H1 (cell line): ENCODE measurements at regions not wholly inside any gene's neighbourhood (a gene's known extent, or its start where the extent isn't known, plus 50 kb on each side); places are given as distances from the start of the nearest gene placed in this dataset.

ENCODE experiments used
- CTCF ChIA-PET: fragments of 300-600 bp; sonication (Branson Sonifier 250); formaldehyde crosslinking; loops from one replicate; lab custom pipeline; 2021; ENCODE audit not compliant: partially characterized antibody; lab: Charles Lee
- POLR2A ChIA-PET: fragments of 300-600 bp; sonication (Branson Sonifier 250); formaldehyde crosslinking; loops from one replicate; lab custom pipeline; 2021; ENCODE audit warnings: inconsistent platforms; ENCODE audit not compliant: partially characterized antibody; lab: Charles Lee
- DNase-seq, 2 experiments: peaks; one replicate each; pipeline versions ENCODE4 v3.0.0 to v3.0.0-alpha.2; 2010 to 2022; ENCODE audit warnings: low spot score in 2 of 2, low read depth in 1 of 2, mixed read lengths in 1 of 2
- FAIRE-seq: peaks from 2 replicates; lab custom pipeline; 2011; peaks lifted over from hg19 to GRCh38; lab: Jason Lieb, UNC
- H2AFZ ChIP-seq: 2 replicates; pipeline ENCODE4 v1.8.1; 2012; ENCODE audit warnings: low read length, inconsistent platforms
- H2AK5ac ChIP-seq: 2 replicates; pipeline ENCODE4 v1.6.1; 2013; ENCODE audit warnings: low read depth, low read length
- H2BK120ac ChIP-seq: replicated peaks from 2 replicates; pipeline ENCODE3; 2013; ENCODE audit warnings: low read depth, low read length, inconsistent platforms
- H2BK12ac ChIP-seq: 2 replicates; pipeline ENCODE4 v1.6.1; 2013; ENCODE audit warnings: low read depth, low read length
- H2BK15ac ChIP-seq: 2 replicates; pipeline ENCODE4 v1.6.1; 2013; ENCODE audit warnings: low read length
- H2BK20ac ChIP-seq: 2 replicates; pipeline ENCODE4 v1.6.1; 2013; ENCODE audit warnings: low read length
- H2BK5ac ChIP-seq: 2 replicates; pipeline ENCODE4 v1.6.1; 2013; ENCODE audit warnings: low read depth, low read length
- H3K14ac ChIP-seq: 2 replicates; pipeline ENCODE4 v1.6.1; 2013; ENCODE audit warnings: inconsistent platforms; ENCODE audit not compliant: insufficient read length
- H3K18ac ChIP-seq: 2 replicates; pipeline ENCODE4 v1.6.1; 2013; ENCODE audit warnings: low read length; ENCODE audit errors: extremely low read depth
- H3K23ac ChIP-seq: 2 replicates; pipeline ENCODE4 v1.6.1; 2013; ENCODE audit warnings: inconsistent platforms; ENCODE audit not compliant: insufficient read length
- H3K23me2 ChIP-seq: 2 replicates; pipeline ENCODE4 v1.6.1; 2013; ENCODE audit warnings: low read depth, low read length
- H3K27ac ChIP-seq: 2 replicates; pipeline ENCODE4 v1.6.1; 2011; ENCODE audit warnings: low read depth, low read length, inconsistent platforms
- H3K27me3 ChIP-seq, 4 experiments: replicated peaks in 1 of 4; 1 replicate in 1 of 4; 2 replicates in 3 of 4; pipeline versions ENCODE4 v1.6.1 to v1.8.1; 2011 to 2013; ENCODE audit warnings: low read length in 3 of 4, mild to moderate bottlenecking in 3 of 4, inconsistent platforms in 2 of 4, mixed read lengths in 2 of 4, moderate library complexity in 1 of 4; ENCODE audit not compliant: control insufficient read depth in 3 of 4, insufficient read depth in 3 of 4; ENCODE audit errors: extremely low read depth in 1 of 4
- H3K36me3 ChIP-seq, 4 experiments: 2 replicates each; pipeline versions ENCODE4 v1.6.1 to v1.8.1; 2011 to 2013; ENCODE audit warnings: mild to moderate bottlenecking in 4 of 4, low read length in 3 of 4, moderate library complexity in 2 of 4, control low read depth in 1 of 4, inconsistent platforms in 1 of 4; ENCODE audit not compliant: insufficient read depth in 4 of 4, control insufficient read depth in 2 of 4
- H3K4ac ChIP-seq: replicated peaks from 2 replicates; pipeline ENCODE3; 2013; ENCODE audit warnings: low read length, low read depth, mixed read lengths, inconsistent platforms; ENCODE audit not compliant: insufficient read length
- H3K4me1 ChIP-seq, 4 experiments: replicated peaks in 1 of 4; 1 replicate in 1 of 4; 2 replicates in 3 of 4; pipeline versions ENCODE4 v1.6.1 to v1.8.1; 2011 to 2013; ENCODE audit warnings: low read length in 3 of 4, inconsistent platforms in 2 of 4, mixed read lengths in 1 of 4; ENCODE audit not compliant: insufficient read depth in 4 of 4, control insufficient read depth in 3 of 4
- H3K4me2 ChIP-seq, 2 experiments: 2 replicates each; pipeline versions ENCODE4 v1.6.1 to v1.8.1; 2011 to 2013; ENCODE audit warnings: low read depth in 2 of 2, low read length in 2 of 2, control low read depth in 1 of 2, inconsistent platforms in 1 of 2, mild to moderate bottlenecking in 1 of 2; ENCODE audit not compliant: insufficient read depth in 1 of 2
- H3K4me3 ChIP-seq, 4 experiments: fragments of 200-600, 300-600 bp in 1 of 4; sonication (generic), shearing (Covaris generic), sonication (Bioruptor Twin) in 1 of 4; 2 replicates each; pipeline versions ENCODE4 v1.5.1 to v1.8.1; 2011 to 2016; ENCODE audit warnings: low read length in 4 of 4, low read depth in 3 of 4, control low read depth in 2 of 4, inconsistent platforms in 2 of 4, mild to moderate bottlenecking in 2 of 4, mixed read lengths in 1 of 4, moderate library complexity in 1 of 4; ENCODE audit not compliant: insufficient read depth in 2 of 4; ENCODE audit errors: extremely low read depth in 1 of 4
- H3K56ac ChIP-seq: replicated peaks from 2 replicates; pipeline ENCODE3; 2013; ENCODE audit warnings: low read depth, mild to moderate bottlenecking, mixed read lengths, low read length, inconsistent platforms; ENCODE audit not compliant: insufficient read length
- H3K79me1 ChIP-seq: 2 replicates; pipeline ENCODE4 v1.6.1; 2013; ENCODE audit warnings: low read depth, low read length, control low read depth
- H3K79me2 ChIP-seq, 2 experiments: 2 replicates each; pipeline versions ENCODE4 v1.6.1 to v1.8.1; 2012 to 2013; ENCODE audit warnings: low read length in 2 of 2, mild to moderate bottlenecking in 2 of 2, inconsistent platforms in 1 of 2; ENCODE audit not compliant: insufficient read depth in 2 of 2, control insufficient read depth in 1 of 2
- H3K9ac ChIP-seq, 4 experiments: replicated peaks in 1 of 4; 1 replicate in 1 of 4; 2 replicates in 3 of 4; pipeline versions ENCODE4 v1.6.1 to v1.8.1; 2011 to 2013; ENCODE audit warnings: low read depth in 3 of 4, low read length in 3 of 4, control low read depth in 2 of 4, mild to moderate bottlenecking in 2 of 4, moderate library complexity in 2 of 4, inconsistent platforms in 1 of 4; ENCODE audit errors: extremely low read depth in 1 of 4
- H3K9me3 ChIP-seq, 2 experiments: 2 replicates each; pipeline versions ENCODE4 v1.6.1 to v1.8.1; 2012 to 2013; ENCODE audit warnings: mild to moderate bottlenecking in 2 of 2, moderate library complexity in 2 of 2, control low read depth in 1 of 2, inconsistent platforms in 1 of 2, low read depth in 1 of 2, low read length in 1 of 2, mixed read lengths in 1 of 2; ENCODE audit not compliant: insufficient read depth in 2 of 2
- H4K20me1 ChIP-seq, 2 experiments: replicated peaks in 1 of 2; 2 replicates each; pipeline versions ENCODE3 to v1.8.1; 2011 to 2013; ENCODE audit warnings: inconsistent platforms in 2 of 2, low read length in 2 of 2, mild to moderate bottlenecking in 1 of 2; ENCODE audit not compliant: insufficient read depth in 2 of 2, control insufficient read depth in 1 of 2
- H4K5ac ChIP-seq: 2 replicates; pipeline ENCODE4 v1.6.1; 2013; ENCODE audit warnings: low read length, low read depth, mixed read lengths, inconsistent platforms; ENCODE audit not compliant: insufficient read length
- H4K8ac ChIP-seq: 2 replicates; pipeline ENCODE4 v1.8.0; 2013; ENCODE audit warnings: mild to moderate bottlenecking, moderate library complexity, low read length, inconsistent platforms; ENCODE audit not compliant: insufficient read depth; ENCODE audit errors: extremely low read depth
- H4K91ac ChIP-seq: replicated peaks from 2 replicates; pipeline ENCODE3; 2013; ENCODE audit warnings: low read length, mixed read lengths, inconsistent platforms; ENCODE audit not compliant: insufficient read length
- ASH2L ChIP-seq: fragments of 200-600, 300-600 bp; sonication (generic); IDR thresholded peaks from one replicate; pipeline ENCODE4 v1.7.1; 2017; ENCODE audit warnings: low read length
- BACH1 ChIP-seq: IDR thresholded peaks from 2 replicates; pipeline ENCODE4 v1.6.1; 2012; ENCODE audit warnings: low read length, improper control_type of control experiment
- BRCA1 ChIP-seq: IDR thresholded peaks from 2 replicates; pipeline ENCODE4 v1.6.1; 2012; ENCODE audit warnings: low read depth, low read length, improper control_type of control experiment
- CHD2 ChIP-seq: IDR thresholded peaks from 2 replicates; pipeline ENCODE4 v1.6.1; 2012; ENCODE audit warnings: low read length, improper control_type of control experiment
- CREB1 ChIP-seq: IDR thresholded peaks from 2 replicates; pipeline ENCODE4 v1.6.1; 2012; ENCODE audit warnings: inconsistent platforms
- FOSL1 ChIP-seq: IDR thresholded peaks from 2 replicates; pipeline ENCODE4 v1.6.1; 2011; ENCODE audit warnings: mild to moderate bottlenecking, low read depth, low read length, moderate library complexity; ENCODE audit not compliant: insufficient read depth
- GTF2F1 ChIP-seq: IDR thresholded peaks from 2 replicates; pipeline ENCODE4 v1.6.1; 2012; ENCODE audit warnings: low read depth, low read length, improper control_type of control experiment, borderline replicate concordance
- JUN ChIP-seq: IDR thresholded peaks from 2 replicates; pipeline ENCODE4 v1.6.1; 2011; ENCODE audit warnings: low read depth, mild to moderate bottlenecking, improper control_type of control experiment, low read length
- KDM5A ChIP-seq: fragments of 200-600 bp; IDR thresholded peaks from 2 replicates; pipeline ENCODE4 v1.7.1; 2012; ENCODE audit warnings: mild to moderate bottlenecking, low read length, inconsistent platforms, mixed read lengths
- NRF1 ChIP-seq: IDR thresholded peaks from 2 replicates; pipeline ENCODE4 v1.6.1; 2011; ENCODE audit warnings: mild to moderate bottlenecking, low read depth, low read length, improper control_type of control experiment
- POU5F1 ChIP-seq: IDR thresholded peaks from 2 replicates; pipeline ENCODE4 v1.6.1; 2011; ENCODE audit warnings: low read depth, mild to moderate bottlenecking, low read length, moderate library complexity
- SP4 ChIP-seq: IDR thresholded peaks from 2 replicates; pipeline ENCODE4 v1.6.1; 2012; ENCODE audit warnings: low read length, inconsistent platforms
- TAF7 ChIP-seq: optimal IDR thresholded peaks from 2 replicates; pipeline ENCODE3; 2011; ENCODE audit warnings: low read depth, mild to moderate bottlenecking, inconsistent platforms, low read length, moderate library complexity, borderline replicate concordance
- YY1 ChIP-seq: IDR thresholded peaks from 2 replicates; pipeline ENCODE4 v1.6.1; 2011; ENCODE audit warnings: low read depth, mild to moderate bottlenecking, low read length
- ZNF274 ChIP-seq: IDR thresholded peaks from 2 replicates; pipeline ENCODE4 v1.7.0; 2012; ENCODE audit warnings: low read length, borderline replicate concordance; ENCODE audit errors: extremely low read depth
- WGBS, 2 experiments: shearing (Covaris generic) in 1 of 2; methylation state at CpG; one replicate each; pipeline versions ENCODE4 v1.1.6 to v1.1.7; 2013 to 2015; ENCODE audit warnings: low lambda C conversion rate in 2 of 2, mixed read lengths in 2 of 2, inconsistent platforms in 1 of 2, low coverage in 1 of 2, missing lambda C conversion rate in 1 of 2; ENCODE audit not compliant: insufficient replicate concordance in 2 of 2, insufficient coverage in 1 of 2, insufficient read length in 1 of 2; ENCODE audit errors: extremely low coverage in 1 of 2, missing lambda C conversion rate in 1 of 2; 5-methylcytosine and 5-hydroxymethylcytosine counted together

DNA sequence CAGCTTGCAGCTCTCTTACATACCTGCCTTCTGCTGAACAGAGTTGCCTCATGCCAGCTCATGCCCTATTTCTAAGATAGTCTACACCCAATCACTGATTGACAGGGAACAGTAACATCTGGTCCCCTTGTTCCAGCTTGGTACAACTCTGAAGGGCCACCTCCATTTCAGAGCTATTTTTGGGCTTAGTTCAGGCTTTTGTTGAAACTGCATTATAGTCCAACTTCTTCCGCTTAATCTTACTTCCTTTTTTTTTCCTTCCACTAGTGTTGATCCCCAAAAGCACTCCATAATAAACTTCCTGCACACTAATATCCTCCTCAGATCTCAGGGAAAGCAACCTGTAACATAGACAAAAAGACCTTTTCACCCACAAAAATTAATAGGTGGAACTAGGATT lies 65.7 kb upstream of the TNFRSF21 start:
- Histone ChIP-seq H2BK20ac (no peak overlapping the region), H3K9me3 (no peaks in the 10 kb centered on the region), H4K20me1 (no peaks in the 10 kb centered on the region), H2AFZ (no peak overlapping the region), H2BK15ac (no peak overlapping the region), H4K8ac (no peak overlapping the region), H2BK12ac (no peak overlapping the region), H3K4ac (no peak overlapping the region), H3K79me1 (no peaks in the 10 kb centered on the region), H3K4me1 (peaks cover 0 to 4% (median 4%) of the 10 kb centered on the region in 4 experiments; a peak in 5 of 7 replicates), H3K9ac (no peak overlapping the region), H3K18ac (no peak overlapping the region), H2AK5ac (no peak overlapping the region), H4K5ac (no peak overlapping the region), H3K27ac (no peak overlapping the region), H3K23me2 (no peaks in the 10 kb centered on the region), H3K14ac (no peak overlapping the region), H3K4me3 (no peak overlapping the region), H3K23ac (no peak overlapping the region), H3K27me3 (no peaks in the 10 kb centered on the region), H2BK120ac (no peak overlapping the region), H3K4me2 (no peak overlapping the region), H2BK5ac (no peak overlapping the region), H4K91ac (no peak overlapping the region), H3K36me3 (no peaks in the 10 kb centered on the region), H3K56ac (no peak overlapping the region), H3K79me2 (no peaks in the 10 kb centered on the region)
- WGBS, 2 experiments = 100% methylated on average over 1 of the region's 1 CpG; no CpG with 5 or more reads in 1 of the 2 experiments
- DNase-seq (no peak), FAIRE-seq (no peak)
- POLR2A ChIA-PET = no interaction called here
- CTCF ChIA-PET = no interaction called here
- no peak for TF ChIP-seq GTF2F1
- TF ChIP-seq BRCA1 = no peak
- TF ChIP-seq BACH1 = no peak
- no peak for TF ChIP-seq TAF7
- TF ChIP-seq CHD2 = no peak
- no peak for TF ChIP-seq NRF1
- no peak for TF ChIP-seq JUN
- no peak for TF ChIP-seq FOSL1
- TF ChIP-seq ASH2L = no peak
- no peak for TF ChIP-seq ZNF274
- TF ChIP-seq YY1 = no peak
- no peak for TF ChIP-seq POU5F1
- TF ChIP-seq CREB1 = no peak
- no peak for TF ChIP-seq SP4
- no peak for TF ChIP-seq KDM5A
